Endothelial cell of umbilical vein (primary cell): ENCODE measurements at regions not wholly inside any gene's neighbourhood (a gene's known extent, or its start where the extent isn't known, plus 50 kb on each side); places are given as distances from the start of the nearest gene placed in this dataset.

Experiments used
- BruUV-seq: library from RNA; stranded (reverse); fragments of 400-500 nt; replicated peaks from 2 replicates; lab custom pipeline; 2021; lab: Mats Ljungman, UMichigan
- CTCF ChIA-PET: fragments of 300-600, 350-600 bp; sonication (Branson Sonifier 250); formaldehyde crosslinking; loops from one replicate; lab custom pipeline; 2021; ENCODE audit warnings: antibody characterized with exemption, inconsistent platforms; lab: Charles Lee
- POLR2A ChIA-PET: fragments of 300-600, 350-600 bp; sonication (Branson Sonifier 250); formaldehyde crosslinking; loops from one replicate; lab custom pipeline; 2021; ENCODE audit warnings: antibody characterized with exemption, inconsistent platforms; lab: Charles Lee
- DNase-seq: peaks from one replicate; pipeline ENCODE4 v3.0.0-alpha.2; 2011; ENCODE audit warnings: low read depth, low spot score
- FAIRE-seq: peaks from 2 replicates; lab custom pipeline; 2011; peaks lifted over from hg19 to GRCh38; lab: Jason Lieb, UNC
- H2AFZ ChIP-seq: 2 replicates; pipeline ENCODE4 v1.6.0; 2012; ENCODE audit warnings: low read depth, low read length, control low read depth, inconsistent platforms
- H3K27ac ChIP-seq: 2 replicates; pipeline ENCODE4 v1.5.1; 2011; ENCODE audit warnings: low read depth, mild to moderate bottlenecking, control low read depth, low read length, moderate library complexity; ENCODE audit not compliant: insufficient read depth
- H3K27me3 ChIP-seq, 2 experiments: 2 replicates each; pipeline versions ENCODE4 v1.6.0 to v1.6.1; 2011; ENCODE audit warnings: low read length in 2 of 2, mixed read lengths in 1 of 2; ENCODE audit not compliant: control insufficient read depth in 2 of 2, insufficient read depth in 2 of 2
- H3K36me3 ChIP-seq, 2 experiments: 2 replicates in 1 of 2; 3 replicates in 1 of 2; pipeline ENCODE4 v1.5.1; 2011; ENCODE audit warnings: low read length in 2 of 2, mild to moderate bottlenecking in 1 of 2, moderate library complexity in 1 of 2; ENCODE audit not compliant: control insufficient read depth in 2 of 2, insufficient read depth in 2 of 2; ENCODE audit errors: extremely low read depth in 1 of 2
- H3K4me1 ChIP-seq: 3 replicates; pipeline ENCODE4 v1.5.1; 2011; ENCODE audit warnings: mild to moderate bottlenecking, low read length; ENCODE audit not compliant: control insufficient read depth, insufficient read depth; ENCODE audit errors: extremely low read depth
- H3K4me2 ChIP-seq: 2 replicates; pipeline ENCODE4 v1.6.1; 2011; ENCODE audit warnings: low read length, control low read depth, mixed read lengths; ENCODE audit not compliant: insufficient read depth
- H3K4me3 ChIP-seq, 3 experiments: fragments of 200-600 bp in 1 of 3; sonication (generic), shearing (Covaris generic) in 1 of 3; replicated peaks in 1 of 3; 2 replicates each; pipeline ENCODE4 v1.5.1; 2011 to 2016; ENCODE audit warnings: control low read depth in 3 of 3, low read length in 3 of 3, mild to moderate bottlenecking in 2 of 3, inconsistent platforms in 1 of 3, low read depth in 1 of 3, moderate library complexity in 1 of 3; ENCODE audit not compliant: insufficient read depth in 1 of 3
- H3K79me2 ChIP-seq: 2 replicates; pipeline ENCODE4 v1.6.0; 2012; ENCODE audit warnings: low read length, inconsistent platforms; ENCODE audit not compliant: control insufficient read depth, insufficient read depth
- H3K9ac ChIP-seq: replicated peaks from 2 replicates; pipeline ENCODE3; 2011; ENCODE audit warnings: low read length, control low read depth; ENCODE audit not compliant: insufficient read depth; ENCODE audit errors: extremely low read depth
- H3K9me1 ChIP-seq: replicated peaks from 3 replicates; pipeline ENCODE4 v1.6.0; 2011; ENCODE audit warnings: mild to moderate bottlenecking, low read length; ENCODE audit not compliant: control insufficient read depth, insufficient read depth; ENCODE audit errors: extremely low read depth
- H3K9me3 ChIP-seq: replicated peaks from 2 replicates; pipeline ENCODE4 v1.5.1; 2012; ENCODE audit warnings: low read length, inconsistent platforms; ENCODE audit not compliant: control insufficient read depth, insufficient read depth
- H4K20me1 ChIP-seq: replicated peaks from 2 replicates; pipeline ENCODE3; 2011; ENCODE audit warnings: mild to moderate bottlenecking, low read length; ENCODE audit not compliant: control insufficient read depth, insufficient read depth; ENCODE audit errors: extremely low read depth
- EZH2 ChIP-seq: IDR thresholded peaks from 2 replicates; pipeline ENCODE4 v1.6.1; 2012; ENCODE audit warnings: borderline replicate concordance, low read depth, mild to moderate bottlenecking, moderate library complexity, low read length, inconsistent platforms; ENCODE audit not compliant: severe bottlenecking
- FOS ChIP-seq: IDR thresholded peaks from 2 replicates; pipeline ENCODE4 v1.6.1; 2011; ENCODE audit warnings: mild to moderate bottlenecking, low read length, moderate library complexity, borderline replicate concordance; ENCODE audit not compliant: insufficient read depth
- JUN ChIP-seq: IDR thresholded peaks from 2 replicates; pipeline ENCODE4 v1.6.1; 2011; ENCODE audit warnings: borderline replicate concordance, low read depth; ENCODE audit not compliant: insufficient read length, insufficient read depth
- MAX ChIP-seq: IDR thresholded peaks from 2 replicates; pipeline ENCODE4 v1.6.1; 2011; ENCODE audit not compliant: insufficient read depth, insufficient read length
- MYC ChIP-seq: IDR thresholded peaks from one replicate; pipeline ENCODE4 v1.6.1; 2011; ENCODE audit warnings: mild to moderate bottlenecking, low read depth, low read length
- POLR2A ChIP-seq: IDR thresholded peaks from 2 replicates; pipeline ENCODE4 v1.6.1; 2012; ENCODE audit warnings: low read depth, mild to moderate bottlenecking, control low read depth, low read length
- POLR2AphosphoS5 ChIP-seq: IDR thresholded peaks from 2 replicates; pipeline ENCODE4 v1.6.1; 2012; ENCODE audit warnings: low read depth, mild to moderate bottlenecking, control low read depth, low read length, moderate library complexity; ENCODE audit not compliant: insufficient read depth
- dilution Hi-C: fragments of 300-500 bp; cut with MboI; formaldehyde crosslinking; loops from one replicate; pipeline ENCODE4 v1.15.0; 2019; ENCODE audit warnings: low sequenced_read_pairs; ENCODE audit not compliant: extremely low pct_ligation_motif_present
- intact Hi-C: fragments of 100-400 bp; cut with micrococcal nuclease; formaldehyde crosslinking; loops from one replicate; pipeline ENCODE4 v1.10.0; 2022

GRCh38 chr1:29502225-29502910 is 266.0 kb downstream of the PTPRU start:
- CTCF ChIA-PET: no interaction called here
- FAIRE-seq (no peak), DNase-seq (no peak)
- no peaks in the 10 kb centered on the region for H4K20me1 ChIP-seq
- no peaks in the 10 kb centered on the region for H3K9me3 ChIP-seq
- POLR2A ChIA-PET: no interaction called here
- H3K9me1 ChIP-seq: no peaks in the 10 kb centered on the region
- dilution Hi-C loops: no loop called here
- intact Hi-C loops: no loop called here
- TF ChIP-seq MYC (no peak), FOS (no peak), EZH2 (no peak)
- no peak overlapping the region for H3K4me3 ChIP-seq
- no peak overlapping the region for H3K27ac ChIP-seq
- no peaks in the 10 kb centered on the region for H3K36me3 ChIP-seq
- H3K79me2 ChIP-seq: no peaks in the 10 kb centered on the region
- H2AFZ ChIP-seq: no peak overlapping the region
- BruUV-seq: no TSS peak
- no peak overlapping the region for H3K9ac ChIP-seq
- H3K4me1 ChIP-seq: no peaks in the 10 kb centered on the region
- no peaks in the 10 kb centered on the region for H3K27me3 ChIP-seq
- H3K4me2 ChIP-seq: no peak overlapping the region

GRCh38 chr1:29501227-29501976 is 265.1 kb downstream of the PTPRU start:
- Histone ChIP-seq H2AFZ (no peak overlapping the region), H3K27me3 (no peaks in the 10 kb centered on the region), H3K9ac (no peak overlapping the region), H3K4me1 (no peaks in the 10 kb centered on the region), H3K79me2 (no peaks in the 10 kb centered on the region), H3K9me3 (no peaks in the 10 kb centered on the region), H3K4me2 (no peak overlapping the region), H3K4me3 (no peak overlapping the region), H3K9me1 (no peaks in the 10 kb centered on the region), H3K36me3 (no peaks in the 10 kb centered on the region), H4K20me1 (no peaks in the 10 kb centered on the region), H3K27ac (no peak overlapping the region)
- POLR2A ChIA-PET: no interaction called here
- dilution Hi-C loops: no loop called here
- CTCF ChIA-PET: no interaction called here
- FAIRE-seq (no peak), DNase-seq (no peak)
- intact Hi-C loops: no loop called here
- no peak for TF ChIP-seq MAX
- TF ChIP-seq MYC: no peak
- TF ChIP-seq FOS: no peak
- TF ChIP-seq JUN: no peak
- TF ChIP-seq POLR2AphosphoS5: no peak
- no peak for TF ChIP-seq POLR2A
- TF ChIP-seq EZH2: no peak
- BruUV-seq: no TSS peak
